ENCODE measurements at regions not wholly inside any gene's neighbourhood (a gene's known extent, or its start where the extent isn't known, plus 50 kb on each side); places are given as distances from the start of the nearest gene placed in this dataset.

GRCh38 chr5:158565017-158565789 is 534.5 kb downstream of the EBF1 start:
- DNase-seq = no peak
- in situ Hi-C loops (cut with HindIII; ENCODE audit: low pct_ligation_motif_present, low pct_unique_long_range_greater_than_20kb, low sequenced_read_pairs) = no loop called here

GRCh38 chr5:158563760-158564390 is 535.8 kb downstream of the EBF1 start:
- in situ Hi-C loops (cut with HindIII; ENCODE audit: low pct_ligation_motif_present, low pct_unique_long_range_greater_than_20kb, low sequenced_read_pairs) = no loop called here
- DNase-seq = no peak

GRCh38 chr5:158561562-158562190 is 538.0 kb downstream of the EBF1 start:
- in situ Hi-C loops (cut with HindIII; ENCODE audit: low pct_ligation_motif_present, low pct_unique_long_range_greater_than_20kb, low sequenced_read_pairs) = no loop called here
- DNase-seq = no peak

- in situ Hi-C loops (cut with HindIII; ENCODE audit: low pct_ligation_motif_present, low pct_unique_long_range_greater_than_20kb, low sequenced_read_pairs) = no loop called here
- no peak for DNase-seq
Measured at GRCh38 chr5:158560170-158560569, 539.5 kb downstream of the EBF1 start.

GRCh38 chr5:158559643-158560042 is 540.1 kb downstream of the EBF1 start:
- no peak for DNase-seq
- in situ Hi-C loops (cut with HindIII; ENCODE audit: low pct_ligation_motif_present, low pct_unique_long_range_greater_than_20kb, low sequenced_read_pairs) = no loop called here

GRCh38 chr5:158559066-158559465 is 540.6 kb downstream of the EBF1 start:
- in situ Hi-C loops (cut with HindIII; ENCODE audit: low pct_ligation_motif_present, low pct_unique_long_range_greater_than_20kb, low sequenced_read_pairs) = no loop called here
- no peak for DNase-seq

GRCh38 chr5:158553962-158554336 is 545.8 kb downstream of the EBF1 start:
- DNase-seq = no peak
- in situ Hi-C loops (cut with HindIII; ENCODE audit: low pct_ligation_motif_present, low pct_unique_long_range_greater_than_20kb, low sequenced_read_pairs) = no loop called here

- DNase-seq = no peak
- in situ Hi-C loops (cut with HindIII; ENCODE audit: low pct_ligation_motif_present, low pct_unique_long_range_greater_than_20kb, low sequenced_read_pairs) = no loop called here
Measured at GRCh38 chr5:158553195-158553961, 546.3 kb downstream of the EBF1 start.

- DNase-seq = no peak
- in situ Hi-C loops (cut with HindIII; ENCODE audit: low pct_ligation_motif_present, low pct_unique_long_range_greater_than_20kb, low sequenced_read_pairs) = no loop called here
Measured at GRCh38 chr5:158552241-158552640, 547.5 kb downstream of the EBF1 start.

GRCh38 chr5:158549311-158549710 is 550.4 kb downstream of the EBF1 start:
- in situ Hi-C loops (cut with HindIII; ENCODE audit: low pct_ligation_motif_present, low pct_unique_long_range_greater_than_20kb, low sequenced_read_pairs) = no loop called here

GRCh38 chr5:158546748-158547147 is 553.0 kb downstream of the EBF1 start:
- no peak for DNase-seq
- in situ Hi-C loops (cut with HindIII; ENCODE audit: low pct_ligation_motif_present, low pct_unique_long_range_greater_than_20kb, low sequenced_read_pairs) = no loop called here

More at GRCh38 chr5:158549311-158549710, 550.4 kb downstream of the EBF1 start:
- no peak for DNase-seq

GRCh38 chr5:158545949-158546530 is 553.7 kb downstream of the EBF1 start:
- in situ Hi-C loops (cut with HindIII; ENCODE audit: low pct_ligation_motif_present, low pct_unique_long_range_greater_than_20kb, low sequenced_read_pairs) = no loop called here
- DNase-seq = no peak

GRCh38 chr5:158544388-158545339 is 555.1 kb downstream of the EBF1 start:
- in situ Hi-C loops (cut with HindIII; ENCODE audit: low pct_ligation_motif_present, low pct_unique_long_range_greater_than_20kb, low sequenced_read_pairs) = no loop called here
- no peak for DNase-seq

- no peak for DNase-seq
- in situ Hi-C loops (cut with HindIII; ENCODE audit: low pct_ligation_motif_present, low pct_unique_long_range_greater_than_20kb, low sequenced_read_pairs) = no loop called here
Measured at GRCh38 chr5:158543539-158544387, 556.0 kb downstream of the EBF1 start.

- in situ Hi-C loops (cut with HindIII; ENCODE audit: low pct_ligation_motif_present, low pct_unique_long_range_greater_than_20kb, low sequenced_read_pairs) = no loop called here
Measured at GRCh38 chr5:158541536-158542297, 558.0 kb downstream of the EBF1 start.

GRCh38 chr5:158538506-158539074 is 561.1 kb downstream of the EBF1 start:
- DNase-seq = no peak
- in situ Hi-C loops (cut with HindIII; ENCODE audit: low pct_ligation_motif_present, low pct_unique_long_range_greater_than_20kb, low sequenced_read_pairs) = no loop called here

More at GRCh38 chr5:158541536-158542297, 558.0 kb downstream of the EBF1 start:
- no peak for DNase-seq

All from ACHN (cell line).